Esophagus muscularis mucosa (tissue), 3 donors: ENCODE measurements at regions not wholly inside any gene's neighbourhood (a gene's known extent, or its start where the extent isn't known, plus 50 kb on each side); places are given as distances from the start of the nearest gene placed in this dataset.

ENCODE experiments used
- CTCF ChIP-seq, 3 experiments: fragments of 200-600 bp in 2 of 3; fragments of 450-650 bp in 1 of 3; sonication (generic) in 2 of 3; IDR thresholded peaks; one replicate each; pipeline ENCODE4 v1.5.1; 2017 to 2019; ENCODE audit warnings: antibody characterized with exemption in 3 of 3, mild to moderate bottlenecking in 2 of 3, moderate library complexity in 1 of 3
- EP300 ChIP-seq: sonication (generic); formaldehyde crosslinking; IDR thresholded peaks from one replicate; pipeline ENCODE4 v1.6.1; 2017; ENCODE audit warnings: antibody characterized with exemption

- no peak for TF ChIP-seq EP300
- TF ChIP-seq CTCF (IDR thresholded peaks at IDR 0.05): no peak
Observed at GRCh38 chr16:5801396-5801795, 703.8 kb upstream of the EEF2KMT start.
